Esophagus squamous epithelium (tissue), 5 donors: ENCODE measurements at regions not wholly inside any gene's neighbourhood (a gene's known extent, or its start where the extent isn't known, plus 50 kb on each side); places are given as distances from the start of the nearest gene placed in this dataset.

ENCODE experiments used
- DNase-seq: peaks from one replicate; lab custom pipeline; 2025; lab: John Stamatoyannopoulos, UW
- H3K27ac ChIP-seq, 4 donors: fragments of 200-600 bp; sonication (generic); one replicate each; pipeline ENCODE4 v1.5.1; 2016 to 2019; ENCODE audit warnings: mild to moderate bottlenecking in 1 of 4
- H3K27me3 ChIP-seq, 4 donors: fragments of 200-600 bp; sonication (generic); 1 replicate in 3 of 4; 2 replicates in 1 of 4; pipeline versions ENCODE4 v1.5.1 to v1.6.0; 2017 to 2021; ENCODE audit warnings: antibody characterized with exemption in 1 of 4
- H3K36me3 ChIP-seq, 3 donors: fragments of 200-600 bp; sonication (generic); one replicate each; pipeline ENCODE4 v1.5.1; 2016 to 2019
- H3K4me1 ChIP-seq, 3 donors: fragments of 200-600 bp; sonication (generic); one replicate each; pipeline ENCODE4 v1.5.1; 2017 to 2019
- H3K4me3 ChIP-seq, 4 donors: fragments of 200-600 bp; sonication (generic); 1 replicate in 3 of 4; 2 replicates in 1 of 4; pipeline ENCODE4 v1.5.1; 2016 to 2019; ENCODE audit warnings: mild to moderate bottlenecking in 2 of 4, moderate library complexity in 1 of 4
- H3K9me3 ChIP-seq, 3 donors: fragments of 200-600 bp; sonication (generic); one replicate each; pipeline ENCODE4 v1.5.1; 2016 to 2019
- POLR2A ChIP-seq, 4 donors: fragments of 450-650 bp; IDR thresholded peaks; one replicate each; pipeline ENCODE4 v1.6.1; 2017; ENCODE audit warnings: antibody characterized with exemption in 4 of 4, mild to moderate bottlenecking in 4 of 4, moderate library complexity in 3 of 4
- WGBS, 2 donors: methylation state at CpG; one replicate each; pipeline ENCODE4 v1.1.5; 2018; 5-methylcytosine and 5-hydroxymethylcytosine counted together
- intact Hi-C: fragments of 100-400 bp; cut with DNase I; formaldehyde crosslinking; loops from one replicate; pipeline ENCODE4 v1.15.0; 2022
- TF ChIP-seq, protein P1 (sequence below), 6 experiments: fragments of 450-650 bp in 4 of 6; fragments of 200-600 bp in 2 of 6; sonication (generic) in 2 of 6; IDR thresholded peaks; one replicate each; pipeline ENCODE4 v1.5.1; 2016 to 2019; ENCODE audit warnings: antibody characterized with exemption in 6 of 6, mild to moderate bottlenecking in 4 of 6, moderate library complexity in 4 of 6
- donor health status: DM: yes; HTN: yes; CAD: no.

DNA sequence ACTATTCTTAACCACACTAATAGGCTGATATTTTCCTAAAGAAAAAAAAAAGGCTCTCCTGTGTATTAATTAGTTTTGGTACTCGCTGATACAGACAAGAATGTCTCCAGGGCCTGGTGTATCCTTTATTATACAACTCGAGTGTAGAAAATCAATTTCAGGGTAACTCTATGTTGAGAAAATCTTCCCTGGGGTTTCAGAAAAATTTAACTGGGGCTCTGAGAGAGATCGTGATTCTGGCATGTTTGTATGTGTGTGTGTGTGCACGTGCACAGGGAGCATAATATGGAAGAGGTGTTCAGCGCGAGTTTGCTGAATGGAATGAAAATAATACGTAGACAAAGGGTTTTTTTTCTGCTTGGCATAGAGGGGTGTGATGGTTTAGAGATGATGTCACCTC, 496.8 kb downstream of the GPAM start:
- DNase-seq = no peak
- TF ChIP-seq, protein P1, sequence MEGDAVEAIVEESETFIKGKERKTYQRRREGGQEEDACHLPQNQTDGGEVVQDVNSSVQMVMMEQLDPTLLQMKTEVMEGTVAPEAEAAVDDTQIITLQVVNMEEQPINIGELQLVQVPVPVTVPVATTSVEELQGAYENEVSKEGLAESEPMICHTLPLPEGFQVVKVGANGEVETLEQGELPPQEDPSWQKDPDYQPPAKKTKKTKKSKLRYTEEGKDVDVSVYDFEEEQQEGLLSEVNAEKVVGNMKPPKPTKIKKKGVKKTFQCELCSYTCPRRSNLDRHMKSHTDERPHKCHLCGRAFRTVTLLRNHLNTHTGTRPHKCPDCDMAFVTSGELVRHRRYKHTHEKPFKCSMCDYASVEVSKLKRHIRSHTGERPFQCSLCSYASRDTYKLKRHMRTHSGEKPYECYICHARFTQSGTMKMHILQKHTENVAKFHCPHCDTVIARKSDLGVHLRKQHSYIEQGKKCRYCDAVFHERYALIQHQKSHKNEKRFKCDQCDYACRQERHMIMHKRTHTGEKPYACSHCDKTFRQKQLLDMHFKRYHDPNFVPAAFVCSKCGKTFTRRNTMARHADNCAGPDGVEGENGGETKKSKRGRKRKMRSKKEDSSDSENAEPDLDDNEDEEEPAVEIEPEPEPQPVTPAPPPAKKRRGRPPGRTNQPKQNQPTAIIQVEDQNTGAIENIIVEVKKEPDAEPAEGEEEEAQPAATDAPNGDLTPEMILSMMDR (IDR thresholded peaks at IDR 0.05) = no peak
- TF ChIP-seq POLR2A (IDR thresholded peaks at IDR 0.05) = no peak
- H3K9me3 ChIP-seq = no peaks in the 10 kb centered on the region
- H3K36me3 ChIP-seq = no peaks in the 10 kb centered on the region
- no peak overlapping the region for H3K4me3 ChIP-seq
- H3K4me1 ChIP-seq = no peaks in the 10 kb centered on the region
- no peak overlapping the region for H3K27ac ChIP-seq
- intact Hi-C loops = no loop called here
- no peaks in the 10 kb centered on the region for H3K27me3 ChIP-seq
- WGBS, 2 donors = 69 to 76% methylated on average over 7 of the region's 7 CpGs

GRCh38 chr10:111698711-111699110, 484.9 kb downstream of the GPAM start:
- Histone ChIP-seq H3K9me3 (no peaks in the 10 kb centered on the region), H3K4me1 (no peaks in the 10 kb centered on the region), H3K27me3 (no peaks in the 10 kb centered on the region), H3K27ac (no peak overlapping the region), H3K4me3 (no peak overlapping the region), H3K36me3 (no peaks in the 10 kb centered on the region)
- TF ChIP-seq, protein P1 (IDR thresholded peaks at IDR 0.05) = no peak
- TF ChIP-seq POLR2A (IDR thresholded peaks at IDR 0.05) = no peak
- intact Hi-C loops = no loop called here
- no peak for DNase-seq
- whole genome bisulfite sequencing, 2 donors = 61 to 77% methylated on average over 2 of the region's 2 CpGs

GRCh38 chr10:111703986-111704385, 479.6 kb downstream of the GPAM start:
- Histone ChIP-seq H3K27me3 (no peaks in the 10 kb centered on the region), H3K9me3 (no peaks in the 10 kb centered on the region), H3K27ac (no peak overlapping the region), H3K36me3 (no peaks in the 10 kb centered on the region), H3K4me1 (no peaks in the 10 kb centered on the region), H3K4me3 (no peak overlapping the region)
- no peak for TF ChIP-seq POLR2A (IDR thresholded peaks at IDR 0.05)
- TF ChIP-seq, protein P1 (IDR thresholded peaks at IDR 0.05) = no peak
- 72 to 82% methylated on average over 2 of the region's 2 CpGs for WGBS, 2 donors
- intact Hi-C loops = no loop called here
- DNase-seq = no peak

GRCh38 chr10:111705021-111705420, 478.5 kb downstream of the GPAM start:
- WGBS, 2 donors = 66 to 73% methylated on average over 2 of the region's 2 CpGs

GRCh38 chr10:111706331-111706730, 477.2 kb downstream of the GPAM start:
- intact Hi-C loops = no loop called here

More at GRCh38 chr10:111705021-111705420, 478.5 kb downstream of the GPAM start:
- Histone ChIP-seq H3K9me3 (no peaks in the 10 kb centered on the region), H3K4me1 (no peaks in the 10 kb centered on the region), H3K4me3 (no peak overlapping the region), H3K36me3 (no peaks in the 10 kb centered on the region), H3K27ac (no peak overlapping the region), H3K27me3 (no peaks in the 10 kb centered on the region)
- intact Hi-C loops = no loop called here
- DNase-seq = no peak
- TF ChIP-seq, protein P1 (IDR thresholded peaks at IDR 0.05) = no peak

More at GRCh38 chr10:111706331-111706730, 477.2 kb downstream of the GPAM start:
- DNase-seq = no peak
- no peaks in the 10 kb centered on the region for H3K4me1 ChIP-seq
- H3K27ac ChIP-seq = no peak overlapping the region
- H3K27me3 ChIP-seq = no peaks in the 10 kb centered on the region
- TF ChIP-seq, protein P1 (IDR thresholded peaks at IDR 0.05) = no peak
- TF ChIP-seq POLR2A (IDR thresholded peaks at IDR 0.05) = no peak
- H3K4me3 ChIP-seq = no peak overlapping the region
- H3K36me3 ChIP-seq = no peaks in the 10 kb centered on the region
- H3K9me3 ChIP-seq = no peaks in the 10 kb centered on the region
- 89 to 92% methylated on average over 4 of the region's 4 CpGs for WGBS, 2 donors
